ENCODE measurements at regions not wholly inside any gene's neighbourhood (a gene's known extent, or its start where the extent isn't known, plus 50 kb on each side); places are given as distances from the start of the nearest gene placed in this dataset.

DNA sequence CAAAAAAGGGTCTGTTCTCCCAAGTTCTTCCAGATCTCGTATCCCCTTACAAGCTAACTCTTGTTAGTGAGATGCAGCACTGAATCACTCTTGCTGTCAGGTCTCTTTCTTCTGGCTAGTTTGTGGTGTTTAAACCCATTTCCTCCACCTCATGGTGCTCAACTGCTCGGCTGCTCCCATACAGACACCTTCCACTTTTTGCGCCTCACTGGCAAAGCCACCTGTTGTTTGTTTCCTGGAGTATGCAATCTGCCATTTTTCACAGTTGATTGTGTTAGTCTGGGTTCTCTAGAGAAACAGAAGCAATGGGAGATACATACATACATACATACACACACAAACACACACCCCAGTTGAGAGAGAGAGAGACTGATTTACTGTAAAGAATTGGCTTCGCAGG, 124.4 kb upstream of the SP8 start:
- TF ChIP-seq POLR2A (IDR thresholded peaks at IDR 0.05) (no peak), EP300 (IDR thresholded peaks at IDR 0.05) (no peak), POLR2AphosphoS5 (IDR thresholded peaks at IDR 0.05) (no peak)
- TF ChIP-seq, protein P1, sequence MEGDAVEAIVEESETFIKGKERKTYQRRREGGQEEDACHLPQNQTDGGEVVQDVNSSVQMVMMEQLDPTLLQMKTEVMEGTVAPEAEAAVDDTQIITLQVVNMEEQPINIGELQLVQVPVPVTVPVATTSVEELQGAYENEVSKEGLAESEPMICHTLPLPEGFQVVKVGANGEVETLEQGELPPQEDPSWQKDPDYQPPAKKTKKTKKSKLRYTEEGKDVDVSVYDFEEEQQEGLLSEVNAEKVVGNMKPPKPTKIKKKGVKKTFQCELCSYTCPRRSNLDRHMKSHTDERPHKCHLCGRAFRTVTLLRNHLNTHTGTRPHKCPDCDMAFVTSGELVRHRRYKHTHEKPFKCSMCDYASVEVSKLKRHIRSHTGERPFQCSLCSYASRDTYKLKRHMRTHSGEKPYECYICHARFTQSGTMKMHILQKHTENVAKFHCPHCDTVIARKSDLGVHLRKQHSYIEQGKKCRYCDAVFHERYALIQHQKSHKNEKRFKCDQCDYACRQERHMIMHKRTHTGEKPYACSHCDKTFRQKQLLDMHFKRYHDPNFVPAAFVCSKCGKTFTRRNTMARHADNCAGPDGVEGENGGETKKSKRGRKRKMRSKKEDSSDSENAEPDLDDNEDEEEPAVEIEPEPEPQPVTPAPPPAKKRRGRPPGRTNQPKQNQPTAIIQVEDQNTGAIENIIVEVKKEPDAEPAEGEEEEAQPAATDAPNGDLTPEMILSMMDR (IDR thresholded peaks at IDR 0.05), result no peak

Data from sigmoid colon (tissue), 4 donors.